ENCODE measurements at regions not wholly inside any gene's neighbourhood (a gene's known extent, or its start where the extent isn't known, plus 50 kb on each side); places are given as distances from the start of the nearest gene placed in this dataset.
"Not testable (repeated sequence)": the region's sequence is repeated elsewhere in the genome, so short reads cannot be mapped to it uniquely, and the experiment has no call there.

GRCh38 chr13:90308249-90308648 lies 1039.2 kb upstream of the MIR17HG start:
- no peak for DNase-seq

- no peak for DNase-seq
Measured at GRCh38 chr13:90311929-90312328, 1035.6 kb upstream of the MIR17HG start.

GRCh38 chr13:90315061-90315460 lies 1032.4 kb upstream of the MIR17HG start:
- no peak for DNase-seq

- no peak for DNase-seq
Measured at GRCh38 chr13:90320664-90321063, 1026.8 kb upstream of the MIR17HG start.

GRCh38 chr13:90321281-90321931 lies 1026.1 kb upstream of the MIR17HG start:
- no peak for DNase-seq

GRCh38 chr13:90329641-90330040 lies 1017.8 kb upstream of the MIR17HG start:
- no peak for DNase-seq

- no peak for DNase-seq
Measured at GRCh38 chr13:90331974-90332373, 1015.5 kb upstream of the MIR17HG start.

- no peak for DNase-seq
Measured at GRCh38 chr13:90336507-90336906, 1011.0 kb upstream of the MIR17HG start.

- not testable (repeated sequence) for DNase-seq
Measured at GRCh38 chr13:90341348-90341747, 1006.1 kb upstream of the MIR17HG start.

- not testable (repeated sequence) for DNase-seq
Measured at GRCh38 chr13:90348477-90349136, 998.9 kb upstream of the MIR17HG start.

- DNase-seq: no peak
Measured at GRCh38 chr13:90352763-90353162, 994.7 kb upstream of the MIR17HG start.

GRCh38 chr13:90355162-90355751 lies 992.2 kb upstream of the MIR17HG start:
- no peak for DNase-seq

GRCh38 chr13:90360785-90361184 lies 986.7 kb upstream of the MIR17HG start:
- DNase-seq: no peak

- no peak for DNase-seq
Measured at GRCh38 chr13:90362707-90363106, 984.8 kb upstream of the MIR17HG start.

GRCh38 chr13:90365130-90365529 lies 982.4 kb upstream of the MIR17HG start:
- DNase-seq: no peak

GRCh38 chr13:90374168-90374567 lies 973.3 kb upstream of the MIR17HG start:
- no peak for DNase-seq

GRCh38 chr13:90375851-90376250 lies 971.6 kb upstream of the MIR17HG start:
- DNase-seq: no peak

- no peak for DNase-seq
Measured at GRCh38 chr13:90382425-90382824, 965.1 kb upstream of the MIR17HG start.

- no peak for DNase-seq
Measured at GRCh38 chr13:90385781-90386489, 961.6 kb upstream of the MIR17HG start.

GRCh38 chr13:90388887-90389452 lies 958.5 kb upstream of the MIR17HG start:
- DNase-seq: no peak

- DNase-seq: no peak
Measured at GRCh38 chr13:90389537-90389936, 958.0 kb upstream of the MIR17HG start.

- no peak for DNase-seq
Measured at GRCh38 chr13:90393408-90393807, 954.1 kb upstream of the MIR17HG start.

GRCh38 chr13:90395348-90395747 lies 952.1 kb upstream of the MIR17HG start:
- no peak for DNase-seq
